ENCODE measurements at regions not wholly inside any gene's neighbourhood (a gene's known extent, or its start where the extent isn't known, plus 50 kb on each side); places are given as distances from the start of the nearest gene placed in this dataset.

DNA sequence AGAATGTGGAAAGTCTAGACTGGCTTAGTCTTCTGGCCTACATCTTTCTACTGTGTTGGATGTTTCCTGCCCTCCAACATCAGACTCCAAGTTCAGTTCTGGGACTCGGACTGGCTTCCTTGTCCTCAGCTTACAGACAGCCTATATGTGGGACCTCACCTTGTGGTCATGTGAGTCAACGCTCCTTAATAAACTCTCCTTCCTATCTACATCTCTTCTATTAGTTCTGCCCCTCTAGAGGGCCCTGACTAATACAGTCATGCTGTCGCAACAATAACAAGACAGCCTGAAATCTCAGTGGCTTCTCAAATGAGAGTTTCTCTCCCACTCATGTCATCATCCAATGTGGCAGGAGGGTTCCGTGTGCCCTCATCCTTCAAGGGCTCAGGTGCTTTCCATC lies 347.8 kb downstream of the MZT1 start:
- DNase-seq (ENCODE audit: low read depth): no peak
- H3K4me3 ChIP-seq (replicated peaks; ENCODE audit: low read depth, low read length): no peak overlapping the region
- TF ChIP-seq, protein P1, sequence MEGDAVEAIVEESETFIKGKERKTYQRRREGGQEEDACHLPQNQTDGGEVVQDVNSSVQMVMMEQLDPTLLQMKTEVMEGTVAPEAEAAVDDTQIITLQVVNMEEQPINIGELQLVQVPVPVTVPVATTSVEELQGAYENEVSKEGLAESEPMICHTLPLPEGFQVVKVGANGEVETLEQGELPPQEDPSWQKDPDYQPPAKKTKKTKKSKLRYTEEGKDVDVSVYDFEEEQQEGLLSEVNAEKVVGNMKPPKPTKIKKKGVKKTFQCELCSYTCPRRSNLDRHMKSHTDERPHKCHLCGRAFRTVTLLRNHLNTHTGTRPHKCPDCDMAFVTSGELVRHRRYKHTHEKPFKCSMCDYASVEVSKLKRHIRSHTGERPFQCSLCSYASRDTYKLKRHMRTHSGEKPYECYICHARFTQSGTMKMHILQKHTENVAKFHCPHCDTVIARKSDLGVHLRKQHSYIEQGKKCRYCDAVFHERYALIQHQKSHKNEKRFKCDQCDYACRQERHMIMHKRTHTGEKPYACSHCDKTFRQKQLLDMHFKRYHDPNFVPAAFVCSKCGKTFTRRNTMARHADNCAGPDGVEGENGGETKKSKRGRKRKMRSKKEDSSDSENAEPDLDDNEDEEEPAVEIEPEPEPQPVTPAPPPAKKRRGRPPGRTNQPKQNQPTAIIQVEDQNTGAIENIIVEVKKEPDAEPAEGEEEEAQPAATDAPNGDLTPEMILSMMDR (IDR thresholded peaks at IDR 0.05; ENCODE audit: low read length, missing control alignments): no peak

GRCh38 chr13:72368031-72368430 lies 359.4 kb downstream of the MZT1 start:
- no peak for DNase-seq (ENCODE audit: low read depth)
- TF ChIP-seq, protein P1 (IDR thresholded peaks at IDR 0.05; ENCODE audit: low read length, missing control alignments): no peak
- no peak overlapping the region for H3K4me3 ChIP-seq (replicated peaks; ENCODE audit: low read depth, low read length)

DNA sequence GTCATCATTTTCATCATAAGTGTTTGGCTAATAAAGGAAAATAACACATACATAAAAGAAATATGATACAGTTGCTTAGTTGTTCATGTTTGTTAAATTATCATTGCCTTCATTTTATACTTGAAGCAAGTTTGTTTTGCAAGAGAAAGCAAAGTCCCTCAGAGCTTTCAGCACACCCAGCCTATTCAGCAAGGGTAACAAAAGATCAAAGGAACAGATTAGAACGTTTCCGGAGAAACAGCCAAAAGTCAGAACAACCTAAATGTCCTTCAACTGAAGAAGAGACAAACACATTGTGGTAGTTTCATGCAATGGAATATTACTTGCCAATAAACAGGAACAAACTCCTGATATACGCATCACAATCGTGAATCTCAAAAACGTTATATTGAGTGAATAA lies 380.7 kb downstream of the MZT1 start:
- TF ChIP-seq, protein P1 (IDR thresholded peaks at IDR 0.05; ENCODE audit: low read length, missing control alignments): no peak
- no peak overlapping the region for H3K4me3 ChIP-seq (replicated peaks; ENCODE audit: low read depth, low read length)
- DNase-seq (ENCODE audit: low read depth): no peak

GRCh38 chr13:72342364-72342763 lies 385.1 kb downstream of the MZT1 start:
- no peak overlapping the region for H3K4me3 ChIP-seq (replicated peaks; ENCODE audit: low read depth, low read length)
- TF ChIP-seq, protein P1 (IDR thresholded peaks at IDR 0.05; ENCODE audit: low read length, missing control alignments): no peak
- DNase-seq (ENCODE audit: low read depth): no peak

GRCh38 chr13:72341904-72342303 lies 385.5 kb downstream of the MZT1 start:
- no peak overlapping the region for H3K4me3 ChIP-seq (replicated peaks; ENCODE audit: low read depth, low read length)
- TF ChIP-seq, protein P1 (IDR thresholded peaks at IDR 0.05; ENCODE audit: low read length, missing control alignments): no peak
- no peak for DNase-seq (ENCODE audit: low read depth)

- TF ChIP-seq, protein P1 (IDR thresholded peaks at IDR 0.05; ENCODE audit: low read length, missing control alignments): no peak
- no peak for DNase-seq (ENCODE audit: low read depth)
- H3K4me3 ChIP-seq (replicated peaks; ENCODE audit: low read depth, low read length): no peak overlapping the region
Observed at GRCh38 chr13:72317346-72318109, 409.9 kb downstream of the MZT1 start.

- no peak overlapping the region for H3K4me3 ChIP-seq (replicated peaks; ENCODE audit: low read depth, low read length)
- no peak for DNase-seq (ENCODE audit: low read depth)
- TF ChIP-seq, protein P1 (IDR thresholded peaks at IDR 0.05; ENCODE audit: low read length, missing control alignments): no peak
Observed at GRCh38 chr13:72316716-72317115, 410.7 kb downstream of the MZT1 start.

Measured in fibroblast of pulmonary artery (primary cell).